Endothelial cell of umbilical vein (primary cell): ENCODE measurements at regions not wholly inside any gene's neighbourhood (a gene's known extent, or its start where the extent isn't known, plus 50 kb on each side); places are given as distances from the start of the nearest gene placed in this dataset.

Experiments used
- BruUV-seq: library from RNA; stranded (reverse); fragments of 400-500 nt; replicated peaks from 2 replicates; lab custom pipeline; 2021; lab: Mats Ljungman, UMichigan
- CTCF ChIA-PET: fragments of 300-600, 350-600 bp; sonication (Branson Sonifier 250); formaldehyde crosslinking; loops from one replicate; lab custom pipeline; 2021; ENCODE audit warnings: antibody characterized with exemption, inconsistent platforms; lab: Charles Lee
- POLR2A ChIA-PET: fragments of 300-600, 350-600 bp; sonication (Branson Sonifier 250); formaldehyde crosslinking; loops from one replicate; lab custom pipeline; 2021; ENCODE audit warnings: antibody characterized with exemption, inconsistent platforms; lab: Charles Lee
- DNase-seq: peaks from one replicate; pipeline ENCODE4 v3.0.0-alpha.2; 2011; ENCODE audit warnings: low read depth, low spot score
- FAIRE-seq: peaks from 2 replicates; lab custom pipeline; 2011; peaks lifted over from hg19 to GRCh38; lab: Jason Lieb, UNC
- H2AFZ ChIP-seq: 2 replicates; pipeline ENCODE4 v1.6.0; 2012; ENCODE audit warnings: low read depth, low read length, control low read depth, inconsistent platforms
- H3K27ac ChIP-seq: 2 replicates; pipeline ENCODE4 v1.5.1; 2011; ENCODE audit warnings: low read depth, mild to moderate bottlenecking, control low read depth, low read length, moderate library complexity; ENCODE audit not compliant: insufficient read depth
- H3K27me3 ChIP-seq, 2 experiments: 2 replicates each; pipeline versions ENCODE4 v1.6.0 to v1.6.1; 2011; ENCODE audit warnings: low read length in 2 of 2, mixed read lengths in 1 of 2; ENCODE audit not compliant: control insufficient read depth in 2 of 2, insufficient read depth in 2 of 2
- H3K36me3 ChIP-seq, 2 experiments: 2 replicates in 1 of 2; 3 replicates in 1 of 2; pipeline ENCODE4 v1.5.1; 2011; ENCODE audit warnings: low read length in 2 of 2, mild to moderate bottlenecking in 1 of 2, moderate library complexity in 1 of 2; ENCODE audit not compliant: control insufficient read depth in 2 of 2, insufficient read depth in 2 of 2; ENCODE audit errors: extremely low read depth in 1 of 2
- H3K4me1 ChIP-seq: 3 replicates; pipeline ENCODE4 v1.5.1; 2011; ENCODE audit warnings: mild to moderate bottlenecking, low read length; ENCODE audit not compliant: control insufficient read depth, insufficient read depth; ENCODE audit errors: extremely low read depth
- H3K4me2 ChIP-seq: 2 replicates; pipeline ENCODE4 v1.6.1; 2011; ENCODE audit warnings: low read length, control low read depth, mixed read lengths; ENCODE audit not compliant: insufficient read depth
- H3K4me3 ChIP-seq, 3 experiments: fragments of 200-600 bp in 1 of 3; sonication (generic), shearing (Covaris generic) in 1 of 3; replicated peaks in 1 of 3; 2 replicates each; pipeline ENCODE4 v1.5.1; 2011 to 2016; ENCODE audit warnings: control low read depth in 3 of 3, low read length in 3 of 3, mild to moderate bottlenecking in 2 of 3, inconsistent platforms in 1 of 3, low read depth in 1 of 3, moderate library complexity in 1 of 3; ENCODE audit not compliant: insufficient read depth in 1 of 3
- H3K79me2 ChIP-seq: 2 replicates; pipeline ENCODE4 v1.6.0; 2012; ENCODE audit warnings: low read length, inconsistent platforms; ENCODE audit not compliant: control insufficient read depth, insufficient read depth
- H3K9ac ChIP-seq: replicated peaks from 2 replicates; pipeline ENCODE3; 2011; ENCODE audit warnings: low read length, control low read depth; ENCODE audit not compliant: insufficient read depth; ENCODE audit errors: extremely low read depth
- H3K9me1 ChIP-seq: replicated peaks from 3 replicates; pipeline ENCODE4 v1.6.0; 2011; ENCODE audit warnings: mild to moderate bottlenecking, low read length; ENCODE audit not compliant: control insufficient read depth, insufficient read depth; ENCODE audit errors: extremely low read depth
- H3K9me3 ChIP-seq: replicated peaks from 2 replicates; pipeline ENCODE4 v1.5.1; 2012; ENCODE audit warnings: low read length, inconsistent platforms; ENCODE audit not compliant: control insufficient read depth, insufficient read depth
- H4K20me1 ChIP-seq: replicated peaks from 2 replicates; pipeline ENCODE3; 2011; ENCODE audit warnings: mild to moderate bottlenecking, low read length; ENCODE audit not compliant: control insufficient read depth, insufficient read depth; ENCODE audit errors: extremely low read depth
- EZH2 ChIP-seq: IDR thresholded peaks from 2 replicates; pipeline ENCODE4 v1.6.1; 2012; ENCODE audit warnings: borderline replicate concordance, low read depth, mild to moderate bottlenecking, moderate library complexity, low read length, inconsistent platforms; ENCODE audit not compliant: severe bottlenecking
- FOS ChIP-seq: IDR thresholded peaks from 2 replicates; pipeline ENCODE4 v1.6.1; 2011; ENCODE audit warnings: mild to moderate bottlenecking, low read length, moderate library complexity, borderline replicate concordance; ENCODE audit not compliant: insufficient read depth
- GATA2 ChIP-seq: IDR thresholded peaks from 2 replicates; pipeline ENCODE4 v1.7.0; 2011; ENCODE audit warnings: low read depth, mild to moderate bottlenecking, moderate library complexity, mixed read lengths, low read length; ENCODE audit not compliant: insufficient read length, insufficient read depth
- JUN ChIP-seq: IDR thresholded peaks from 2 replicates; pipeline ENCODE4 v1.6.1; 2011; ENCODE audit warnings: borderline replicate concordance, low read depth; ENCODE audit not compliant: insufficient read length, insufficient read depth
- MYC ChIP-seq: IDR thresholded peaks from one replicate; pipeline ENCODE4 v1.6.1; 2011; ENCODE audit warnings: mild to moderate bottlenecking, low read depth, low read length
- POLR2A ChIP-seq: IDR thresholded peaks from 2 replicates; pipeline ENCODE4 v1.6.1; 2012; ENCODE audit warnings: low read depth, mild to moderate bottlenecking, control low read depth, low read length
- POLR2AphosphoS5 ChIP-seq: IDR thresholded peaks from 2 replicates; pipeline ENCODE4 v1.6.1; 2012; ENCODE audit warnings: low read depth, mild to moderate bottlenecking, control low read depth, low read length, moderate library complexity; ENCODE audit not compliant: insufficient read depth
- dilution Hi-C: fragments of 300-500 bp; cut with MboI; formaldehyde crosslinking; loops from one replicate; pipeline ENCODE4 v1.15.0; 2019; ENCODE audit warnings: low sequenced_read_pairs; ENCODE audit not compliant: extremely low pct_ligation_motif_present
- intact Hi-C: fragments of 100-400 bp; cut with micrococcal nuclease; formaldehyde crosslinking; loops from one replicate; pipeline ENCODE4 v1.10.0; 2022
- TF ChIP-seq, protein P1 (sequence below): IDR thresholded peaks from 2 replicates; pipeline ENCODE4 v1.6.1; 2011; ENCODE audit not compliant: insufficient read depth, insufficient read length
- TF ChIP-seq, protein P2 (sequence below), 2 donors: IDR thresholded peaks; 1 replicate in 1 of 2; 2 replicates in 1 of 2; pipeline ENCODE4 v1.5.1; 2011; ENCODE audit warnings: low read length in 2 of 2, mild to moderate bottlenecking in 2 of 2, moderate library complexity in 2 of 2, control low read depth in 1 of 2, inconsistent platforms in 1 of 2, low read depth in 1 of 2; ENCODE audit not compliant: insufficient read depth in 1 of 2; ENCODE audit errors: extremely low read depth in 1 of 2

DNA sequence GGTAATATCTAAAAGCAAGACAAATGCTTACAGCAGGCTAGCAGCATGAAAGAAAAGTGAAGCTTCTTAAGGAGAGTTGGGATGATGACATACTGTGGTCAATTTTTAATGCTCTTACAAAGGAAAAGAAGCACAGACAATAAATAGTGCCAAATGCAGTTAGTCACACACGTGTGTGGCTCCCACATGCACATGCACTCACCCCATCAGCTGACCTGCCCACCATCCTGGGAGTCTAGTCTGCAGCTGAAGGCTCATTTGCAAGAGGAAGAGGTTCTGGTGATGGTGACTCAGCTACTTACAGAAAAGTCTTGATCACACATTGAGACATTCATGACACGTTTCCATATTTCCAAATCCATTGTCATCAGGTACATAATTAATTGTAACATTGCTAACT lies 129.3 kb downstream of the MRPL36 start:
- TF ChIP-seq, protein P1, sequence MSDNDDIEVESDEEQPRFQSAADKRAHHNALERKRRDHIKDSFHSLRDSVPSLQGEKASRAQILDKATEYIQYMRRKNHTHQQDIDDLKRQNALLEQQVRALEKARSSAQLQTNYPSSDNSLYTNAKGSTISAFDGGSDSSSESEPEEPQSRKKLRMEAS: no peak
- no peak for TF ChIP-seq FOS
- TF ChIP-seq MYC: no peak
- no peak for TF ChIP-seq GATA2
- TF ChIP-seq, protein P2, sequence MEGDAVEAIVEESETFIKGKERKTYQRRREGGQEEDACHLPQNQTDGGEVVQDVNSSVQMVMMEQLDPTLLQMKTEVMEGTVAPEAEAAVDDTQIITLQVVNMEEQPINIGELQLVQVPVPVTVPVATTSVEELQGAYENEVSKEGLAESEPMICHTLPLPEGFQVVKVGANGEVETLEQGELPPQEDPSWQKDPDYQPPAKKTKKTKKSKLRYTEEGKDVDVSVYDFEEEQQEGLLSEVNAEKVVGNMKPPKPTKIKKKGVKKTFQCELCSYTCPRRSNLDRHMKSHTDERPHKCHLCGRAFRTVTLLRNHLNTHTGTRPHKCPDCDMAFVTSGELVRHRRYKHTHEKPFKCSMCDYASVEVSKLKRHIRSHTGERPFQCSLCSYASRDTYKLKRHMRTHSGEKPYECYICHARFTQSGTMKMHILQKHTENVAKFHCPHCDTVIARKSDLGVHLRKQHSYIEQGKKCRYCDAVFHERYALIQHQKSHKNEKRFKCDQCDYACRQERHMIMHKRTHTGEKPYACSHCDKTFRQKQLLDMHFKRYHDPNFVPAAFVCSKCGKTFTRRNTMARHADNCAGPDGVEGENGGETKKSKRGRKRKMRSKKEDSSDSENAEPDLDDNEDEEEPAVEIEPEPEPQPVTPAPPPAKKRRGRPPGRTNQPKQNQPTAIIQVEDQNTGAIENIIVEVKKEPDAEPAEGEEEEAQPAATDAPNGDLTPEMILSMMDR (IDR thresholded peaks at IDR 0.05; ENCODE audit: extremely low read depth in 1 of 2, insufficient read depth in 1 of 2, low read depth in 1 of 2, low read length in 2 of 2): no peak
- TF ChIP-seq EZH2: no peak
- no peak for TF ChIP-seq POLR2A
- no peak for TF ChIP-seq POLR2AphosphoS5
- TF ChIP-seq JUN: no peak
- DNase-seq: no peak
- no peaks in the 10 kb centered on the region for H3K9me3 ChIP-seq
- no peaks in the 10 kb centered on the region for H4K20me1 ChIP-seq
- H3K4me1 ChIP-seq: no peaks in the 10 kb centered on the region
- ChIA-PET CTCF (interaction anchor here (1.5 kb wide), 1 partner anchor 93 kb away, joined by 3 read pairs; no protein-coding TSS in a partner anchor), POLR2A (no interaction called here)
- H2AFZ ChIP-seq: no peak overlapping the region
- no TSS peak for BruUV-seq
- dilution Hi-C loops: no loop called here
- intact Hi-C loops: no loop called here
- H3K27me3 ChIP-seq: peaks cover 18 to 23% of the 10 kb centered on the region in 2 experiments
- H3K4me2 ChIP-seq: no peak overlapping the region
- H3K36me3 ChIP-seq: no peaks in the 10 kb centered on the region
- H3K79me2 ChIP-seq: no peaks in the 10 kb centered on the region
- no peak overlapping the region for H3K4me3 ChIP-seq
- FAIRE-seq: no peak
- H3K9ac ChIP-seq: no peak overlapping the region
- no peak overlapping the region for H3K27ac ChIP-seq
- no peaks in the 10 kb centered on the region for H3K9me1 ChIP-seq
